GM23338 (cell line): ENCODE measurements at regions not wholly inside any gene's neighbourhood (a gene's known extent, or its start where the extent isn't known, plus 50 kb on each side); places are given as distances from the start of the nearest gene placed in this dataset.
"Not testable (repeated sequence)": the region's sequence is repeated elsewhere in the genome, so short reads cannot be mapped to it uniquely, and the experiment has no call there.

Experiments used
- ATAC-seq: fragments of 200-7000 bp; cut with Tn5 transposase; 3 replicates; pipeline ENCODE4 v1.9.1; 2020
- DNase-seq: peaks from one replicate; pipeline ENCODE4 v3.0.0-alpha.2; 2015; ENCODE audit warnings: low spot score
- H2AFZ ChIP-seq: fragments of 200-600 bp; sonication (generic); 2 replicates; pipeline ENCODE4 v1.8.0; 2016; ENCODE audit warnings: antibody characterized with exemption, mild to moderate bottlenecking, moderate library complexity
- H3F3A ChIP-seq: fragments of 200-600 bp; sonication (generic); replicated peaks from 2 replicates; pipeline ENCODE4 v1.8.0; 2017; ENCODE audit warnings: antibody characterized with exemption, mixed run types, low read depth
- H3K27ac ChIP-seq: fragments of 200-600 bp; sonication (generic); 2 replicates; pipeline ENCODE4 v1.6.1; 2016; ENCODE audit warnings: low read depth
- H3K27me3 ChIP-seq: fragments of 200-600 bp; sonication (generic); 2 replicates; pipeline ENCODE4 v1.8.0; 2016; ENCODE audit warnings: mild to moderate bottlenecking, mixed run types, moderate library complexity; ENCODE audit not compliant: insufficient read depth
- H3K36me3 ChIP-seq: fragments of 200-600 bp; sonication (generic); 2 replicates; pipeline ENCODE4 v1.8.0; 2016; ENCODE audit warnings: mild to moderate bottlenecking; ENCODE audit not compliant: insufficient read depth
- H3K4me1 ChIP-seq: fragments of 200-600 bp; sonication (generic); 2 replicates; pipeline ENCODE4 v1.8.0; 2016; ENCODE audit warnings: mild to moderate bottlenecking, moderate library complexity; ENCODE audit not compliant: insufficient read depth
- H3K4me2 ChIP-seq: fragments of 200-600 bp; sonication (generic); 2 replicates; pipeline ENCODE4 v1.7.1; 2017; ENCODE audit warnings: mixed run types
- H3K4me3 ChIP-seq: fragments of 200-600 bp; sonication (generic); 2 replicates; pipeline ENCODE4 v1.6.1; 2016; ENCODE audit warnings: mixed run types
- H3K79me2 ChIP-seq: fragments of 200-600 bp; sonication (generic); replicated peaks from 2 replicates; pipeline ENCODE4 v1.8.0; 2017; ENCODE audit warnings: mild to moderate bottlenecking; ENCODE audit not compliant: insufficient read depth
- H3K9me2 ChIP-seq: fragments of 200-600 bp; sonication (generic); 2 replicates; pipeline ENCODE4 v1.8.0; 2017; ENCODE audit not compliant: insufficient read depth
- H4K20me1 ChIP-seq: fragments of 200-600 bp; sonication (generic); replicated peaks from 2 replicates; pipeline ENCODE4 v1.8.0; 2017; ENCODE audit warnings: mild to moderate bottlenecking; ENCODE audit not compliant: insufficient read depth
- H3K27ac Mint-ChIP-seq: 2 replicates; pipeline ENCODE4 v1.8.0; 2020; ENCODE audit warnings: inconsistent platforms, mild to moderate bottlenecking, moderate library complexity, mixed read lengths
- H3K27me3 Mint-ChIP-seq: 3 replicates; pipeline ENCODE4 v1.8.0; 2022; ENCODE audit warnings: low read depth, mild to moderate bottlenecking, moderate library complexity, mixed read lengths, inconsistent platforms; ENCODE audit not compliant: insufficient read depth, poor library complexity
- H3K36me3 Mint-ChIP-seq: 3 replicates; pipeline ENCODE4 v1.8.0; 2021; ENCODE audit warnings: low read depth, mild to moderate bottlenecking, inconsistent platforms, moderate library complexity, mixed read lengths
- H3K4me1 Mint-ChIP-seq: 3 replicates; pipeline ENCODE4 v1.8.0; 2020; ENCODE audit warnings: mild to moderate bottlenecking, inconsistent platforms, mixed read lengths
- H3K4me3 Mint-ChIP-seq: 3 replicates; pipeline ENCODE4 v1.8.0; 2021; ENCODE audit warnings: moderate library complexity, mild to moderate bottlenecking, inconsistent platforms, mixed read lengths
- H3K9me3 Mint-ChIP-seq: 3 replicates; pipeline ENCODE4 v1.8.0; 2020; ENCODE audit warnings: moderate library complexity, mild to moderate bottlenecking, inconsistent platforms, mixed read lengths
- CREB1 ChIP-seq: fragments of 250-450 bp; sonication (Bioruptor Pico); IDR thresholded peaks from 2 replicates; pipeline ENCODE4 v1.5.0; 2020; ENCODE audit warnings: low read depth, mild to moderate bottlenecking, moderate library complexity
- CTCF ChIP-seq, 2 experiments: fragments of 200-600 bp in 1 of 2; sonication (generic) in 1 of 2; conservative IDR thresholded peaks; 2 replicates each; pipeline versions ENCODE4 v1.5.1 to v1.6.1; 2016 to 2017; ENCODE audit warnings: antibody characterized with exemption in 2 of 2, low read depth in 2 of 2, mild to moderate bottlenecking in 2 of 2, moderate library complexity in 1 of 2
- EZH2 ChIP-seq: fragments of 200-600 bp; sonication (generic); IDR thresholded peaks from one replicate; pipeline ENCODE4 v1.8.0; 2017; ENCODE audit warnings: antibody characterized with exemption, mild to moderate bottlenecking, low read depth; ENCODE audit not compliant: unreplicated experiment
- EZH2phosphoT487 ChIP-seq: fragments of 200-600 bp; sonication (generic); IDR thresholded peaks from one replicate; pipeline ENCODE4 v1.8.1; 2018; ENCODE audit warnings: antibody characterized with exemption; ENCODE audit not compliant: unreplicated experiment
- NANOG ChIP-seq: IDR thresholded peaks from 2 replicates; pipeline ENCODE4 v1.6.1; 2016; ENCODE audit warnings: antibody characterized with exemption, borderline replicate concordance
- ZNF114 ChIP-seq: fragments of 250-450 bp; sonication (Bioruptor Pico); IDR thresholded peaks from 2 replicates; pipeline ENCODE4 v1.5.0; 2020; ENCODE audit warnings: mild to moderate bottlenecking, moderate library complexity
- ZNF462 ChIP-seq: fragments of 250-450 bp; sonication (Bioruptor Pico); IDR thresholded peaks from 2 replicates; pipeline ENCODE4 v1.5.0; 2020; ENCODE audit warnings: mild to moderate bottlenecking, moderate library complexity

- H3K9me3 Mint-ChIP-seq = peaks cover 16% of the 10 kb centered on the region
- H2AFZ ChIP-seq = peak overlapping the region; percentile 39
- peaks cover 21% of the 10 kb centered on the region for H3K36me3 Mint-ChIP-seq
- H3K4me1 Mint-ChIP-seq, ATAC-seq, H4K20me1 ChIP-seq, DNase-seq, H3K36me3 ChIP-seq, H3K9me2 ChIP-seq, H3K27me3 Mint-ChIP-seq, H3K27me3 ChIP-seq, H3K4me1 ChIP-seq, H3K79me2 ChIP-seq, H3F3A ChIP-seq, H3K4me3 ChIP-seq, H3K4me3 Mint-ChIP-seq, H3K27ac Mint-ChIP-seq, H3K4me2 ChIP-seq, H3K27ac ChIP-seq: not testable (repeated sequence)
Observed at GRCh38 chr7:80019809-80020207, 114.8 kb upstream of the GNAI1 start.

GRCh38 chr7:80018941-80019808, 115.5 kb upstream of the GNAI1 start:
- H3K4me1 Mint-ChIP-seq = peaks cover 4% of the 10 kb centered on the region
- no peaks in the 10 kb centered on the region for H3K79me2 ChIP-seq
- H3K9me2 ChIP-seq = no peaks in the 10 kb centered on the region
- no peak overlapping the region for H3K4me2 ChIP-seq
- H4K20me1 ChIP-seq = no peaks in the 10 kb centered on the region
- DNase-seq (peak; percentile 81), ATAC-seq (peak; percentile 98)
- no peak overlapping the region for H3K4me3 Mint-ChIP-seq
- no peaks in the 10 kb centered on the region for H3K36me3 ChIP-seq
- no peaks in the 10 kb centered on the region for H3F3A ChIP-seq
- no peak overlapping the region for H3K27ac Mint-ChIP-seq
- peaks cover 8% of the 10 kb centered on the region; the same call in 1 of the 2 replicates for H3K4me1 ChIP-seq
- H3K36me3 Mint-ChIP-seq = peaks cover 21% of the 10 kb centered on the region
- no peaks in the 10 kb centered on the region for H3K27me3 ChIP-seq
- no peak overlapping the region for H3K4me3 ChIP-seq
- TF ChIP-seq EZH2 = no peak
- TF ChIP-seq ZNF462 (CRISPR knock-in tag) = 0 out of 2 replicates have a peak, but pooled peaks have one; percentile 23
- no peak for TF ChIP-seq ZNF114 (CRISPR knock-in tag)
- peak; percentile 89 to 96 for TF ChIP-seq CTCF (conservative IDR thresholded peaks at IDR 0.05; ENCODE audit: low read depth in 2 of 2)
- TF ChIP-seq CREB1 = 0 out of 2 replicates have a peak, but pooled peaks have one; percentile 11
- no peak for TF ChIP-seq NANOG
- TF ChIP-seq EZH2phosphoT487 = no peak
- H3K27me3 Mint-ChIP-seq = no peaks in the 10 kb centered on the region
- H3K9me3 Mint-ChIP-seq = peaks cover 16% of the 10 kb centered on the region
- H3K27ac ChIP-seq = no peak overlapping the region
- peak overlapping the region; percentile 15; the same call in 1 of the 2 replicates for H2AFZ ChIP-seq
